ENCODE measurements at regions not wholly inside any gene's neighbourhood (a gene's known extent, or its start where the extent isn't known, plus 50 kb on each side); places are given as distances from the start of the nearest gene placed in this dataset.

DNA sequence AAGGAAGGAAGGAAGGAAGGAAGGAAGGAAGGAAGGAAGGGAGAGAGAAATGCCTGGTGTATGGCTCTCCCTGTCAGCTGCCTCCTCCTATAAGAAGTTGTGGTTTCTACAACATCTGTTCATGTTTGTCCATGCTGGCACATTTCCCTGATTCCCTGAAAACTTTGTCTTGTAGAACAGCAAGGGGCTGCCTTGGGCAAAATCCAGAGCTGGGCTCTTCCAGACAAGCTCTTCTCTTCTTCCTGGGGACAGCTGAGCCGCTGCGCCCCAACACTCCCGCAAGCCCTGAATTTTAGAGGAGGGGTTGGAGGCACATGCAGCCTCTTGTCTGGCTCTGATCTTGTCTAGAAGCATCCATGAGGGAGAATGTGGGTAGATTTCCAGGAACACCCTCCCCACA lies 282.0 kb upstream of the ADARB2 start:
- TF ChIP-seq, protein P1, sequence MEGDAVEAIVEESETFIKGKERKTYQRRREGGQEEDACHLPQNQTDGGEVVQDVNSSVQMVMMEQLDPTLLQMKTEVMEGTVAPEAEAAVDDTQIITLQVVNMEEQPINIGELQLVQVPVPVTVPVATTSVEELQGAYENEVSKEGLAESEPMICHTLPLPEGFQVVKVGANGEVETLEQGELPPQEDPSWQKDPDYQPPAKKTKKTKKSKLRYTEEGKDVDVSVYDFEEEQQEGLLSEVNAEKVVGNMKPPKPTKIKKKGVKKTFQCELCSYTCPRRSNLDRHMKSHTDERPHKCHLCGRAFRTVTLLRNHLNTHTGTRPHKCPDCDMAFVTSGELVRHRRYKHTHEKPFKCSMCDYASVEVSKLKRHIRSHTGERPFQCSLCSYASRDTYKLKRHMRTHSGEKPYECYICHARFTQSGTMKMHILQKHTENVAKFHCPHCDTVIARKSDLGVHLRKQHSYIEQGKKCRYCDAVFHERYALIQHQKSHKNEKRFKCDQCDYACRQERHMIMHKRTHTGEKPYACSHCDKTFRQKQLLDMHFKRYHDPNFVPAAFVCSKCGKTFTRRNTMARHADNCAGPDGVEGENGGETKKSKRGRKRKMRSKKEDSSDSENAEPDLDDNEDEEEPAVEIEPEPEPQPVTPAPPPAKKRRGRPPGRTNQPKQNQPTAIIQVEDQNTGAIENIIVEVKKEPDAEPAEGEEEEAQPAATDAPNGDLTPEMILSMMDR (IDR thresholded peaks at IDR 0.05) = no peak
- TF ChIP-seq POLR2A (IDR thresholded peaks at IDR 0.05) (no peak), EP300 (IDR thresholded peaks at IDR 0.05) (no peak)
